Neutrophil (primary cell): ENCODE measurements at regions not wholly inside any gene's neighbourhood (a gene's known extent, or its start where the extent isn't known, plus 50 kb on each side); places are given as distances from the start of the nearest gene placed in this dataset.

ENCODE experiments used
- H3K27ac ChIP-seq: fragments of 200-600 bp; sonication (generic); 2 replicates; pipeline ENCODE4 v1.5.1; 2016; ENCODE audit warnings: mild to moderate bottlenecking, moderate library complexity
- H3K27me3 ChIP-seq: fragments of 200-600 bp; sonication (generic); 2 replicates; pipeline ENCODE4 v1.6.0; 2016; ENCODE audit warnings: mild to moderate bottlenecking
- H3K36me3 ChIP-seq: fragments of 200-600 bp; sonication (generic); 2 replicates; pipeline ENCODE4 v1.5.1; 2017
- H3K4me1 ChIP-seq, 2 experiments: fragments of 200-600 bp in 1 of 2; sonication (generic) in 1 of 2; 1 replicate in 1 of 2; 2 replicates in 1 of 2; pipeline versions ENCODE4 v1.5.1 to v1.6.1; 2013 to 2016; ENCODE audit warnings: low read depth in 1 of 2, low read length in 1 of 2, mild to moderate bottlenecking in 1 of 2, moderate library complexity in 1 of 2; ENCODE audit not compliant: control insufficient read depth in 1 of 2, insufficient read depth in 1 of 2
- H3K4me3 ChIP-seq, 2 experiments: fragments of 200-600 bp in 1 of 2; sonication (generic) in 1 of 2; 1 replicate in 1 of 2; 2 replicates in 1 of 2; pipeline ENCODE4 v1.5.1; 2013 to 2016; ENCODE audit warnings: low read depth in 1 of 2, low read length in 1 of 2, mild to moderate bottlenecking in 1 of 2, moderate library complexity in 1 of 2
- H3K9me3 ChIP-seq: fragments of 200-600 bp; sonication (generic); 2 replicates; pipeline ENCODE4 v1.5.1; 2016
- CTCF ChIP-seq: fragments of 200-600 bp; sonication (generic); IDR thresholded peaks from 2 replicates; pipeline ENCODE4 v1.5.1; 2016; ENCODE audit warnings: antibody characterized with exemption

GRCh38 chr3:5613599-5613998 lies 426.1 kb downstream of the EDEM1 start:
- Histone ChIP-seq H3K27ac (no peak overlapping the region), H3K36me3 (no peaks in the 10 kb centered on the region), H3K4me1 (no peaks in the 10 kb centered on the region), H3K9me3 (no peaks in the 10 kb centered on the region), H3K4me3 (no peak overlapping the region), H3K27me3 (no peaks in the 10 kb centered on the region)
- no peak for TF ChIP-seq CTCF

GRCh38 chr3:5616873-5617272 lies 429.4 kb downstream of the EDEM1 start:
- no peaks in the 10 kb centered on the region for H3K27me3 ChIP-seq
- no peak for TF ChIP-seq CTCF

GRCh38 chr3:5618170-5618569 lies 430.7 kb downstream of the EDEM1 start:
- Histone ChIP-seq H3K27ac (no peak overlapping the region), H3K4me1 (no peaks in the 10 kb centered on the region), H3K4me3 (no peak overlapping the region), H3K36me3 (no peaks in the 10 kb centered on the region), H3K27me3 (no peaks in the 10 kb centered on the region), H3K9me3 (no peaks in the 10 kb centered on the region)
- no peak for TF ChIP-seq CTCF

More at GRCh38 chr3:5616873-5617272, 429.4 kb downstream of the EDEM1 start:
- Histone ChIP-seq H3K4me1 (no peaks in the 10 kb centered on the region), H3K4me3 (no peak overlapping the region), H3K36me3 (no peaks in the 10 kb centered on the region), H3K27ac (no peak overlapping the region), H3K9me3 (no peaks in the 10 kb centered on the region)

GRCh38 chr3:5630406-5630805 lies 442.9 kb downstream of the EDEM1 start:
- no peaks in the 10 kb centered on the region for H3K36me3 ChIP-seq
- no peaks in the 10 kb centered on the region for H3K9me3 ChIP-seq
- TF ChIP-seq CTCF: no peak
- no peak overlapping the region for H3K4me3 ChIP-seq
- H3K27me3 ChIP-seq: no peaks in the 10 kb centered on the region
- no peak overlapping the region for H3K27ac ChIP-seq
- H3K4me1 ChIP-seq: no peaks in the 10 kb centered on the region

GRCh38 chr3:5633960-5634359 lies 446.5 kb downstream of the EDEM1 start:
- no peaks in the 10 kb centered on the region for H3K27me3 ChIP-seq
- no peaks in the 10 kb centered on the region for H3K9me3 ChIP-seq
- no peak overlapping the region for H3K4me3 ChIP-seq
- H3K27ac ChIP-seq: no peak overlapping the region
- no peaks in the 10 kb centered on the region for H3K4me1 ChIP-seq
- H3K36me3 ChIP-seq: no peaks in the 10 kb centered on the region
- TF ChIP-seq CTCF: no peak

GRCh38 chr3:5634411-5634810 lies 446.9 kb downstream of the EDEM1 start:
- Histone ChIP-seq H3K4me3 (no peak overlapping the region), H3K27ac (no peak overlapping the region), H3K9me3 (no peaks in the 10 kb centered on the region), H3K27me3 (no peaks in the 10 kb centered on the region), H3K36me3 (no peaks in the 10 kb centered on the region), H3K4me1 (no peaks in the 10 kb centered on the region)
- TF ChIP-seq CTCF: no peak
